ENCODE measurements at regions not wholly inside any gene's neighbourhood (a gene's known extent, or its start where the extent isn't known, plus 50 kb on each side); places are given as distances from the start of the nearest gene placed in this dataset.

- no peak overlapping the region for H3K4me3 Mint-ChIP-seq
- no peak for DNase-seq
Measured at GRCh38 chr1:58003059-58003458, 543.5 kb downstream of the OMA1 start.

DNA sequence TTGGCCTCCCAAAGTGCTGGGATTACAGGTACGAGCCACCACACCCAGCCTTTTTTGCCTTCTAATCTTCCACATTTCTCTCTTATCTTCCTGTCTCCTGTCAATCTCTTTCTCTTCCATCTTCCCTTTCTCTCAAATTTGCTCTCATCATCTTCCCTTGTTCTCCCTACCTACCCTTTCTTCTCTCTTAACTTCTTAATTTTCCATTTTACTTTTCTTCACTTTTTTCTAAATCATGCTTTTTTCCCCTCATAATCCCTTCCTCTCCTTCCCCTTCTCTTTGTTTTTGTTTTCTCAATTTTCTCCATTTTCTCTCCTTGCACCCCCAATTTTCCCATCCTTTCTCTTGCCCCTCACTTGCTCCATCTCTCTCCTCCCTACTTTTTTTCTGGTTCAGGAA, 545.7 kb downstream of the OMA1 start:
- no peak for DNase-seq
- Mint-ChIP-seq H3K4me3 (no peak overlapping the region), H3K27ac (no peak overlapping the region), H3K9me3 (peaks cover 4% of the 10 kb centered on the region), H3K27me3 (peaks cover 7% of the 10 kb centered on the region), H3K36me3 (no peaks in the 10 kb centered on the region), H3K4me1 (no peaks in the 10 kb centered on the region)

More at GRCh38 chr1:58003059-58003458, 543.5 kb downstream of the OMA1 start:
- Mint-ChIP-seq H3K36me3 (no peaks in the 10 kb centered on the region), H3K27me3 (peaks cover 7% of the 10 kb centered on the region), H3K4me1 (no peaks in the 10 kb centered on the region), H3K9me3 (no peaks in the 10 kb centered on the region), H3K27ac (no peak overlapping the region)

- H3K4me1 Mint-ChIP-seq: no peaks in the 10 kb centered on the region
- H3K4me3 Mint-ChIP-seq: no peak overlapping the region
- H3K27ac Mint-ChIP-seq: no peak overlapping the region
- no peaks in the 10 kb centered on the region for H3K36me3 Mint-ChIP-seq
- no peak for DNase-seq
- H3K27me3 Mint-ChIP-seq: peaks cover 7% of the 10 kb centered on the region
- H3K9me3 Mint-ChIP-seq: peaks cover 4% of the 10 kb centered on the region
Measured at GRCh38 chr1:58000116-58000515, 546.4 kb downstream of the OMA1 start.

DNA sequence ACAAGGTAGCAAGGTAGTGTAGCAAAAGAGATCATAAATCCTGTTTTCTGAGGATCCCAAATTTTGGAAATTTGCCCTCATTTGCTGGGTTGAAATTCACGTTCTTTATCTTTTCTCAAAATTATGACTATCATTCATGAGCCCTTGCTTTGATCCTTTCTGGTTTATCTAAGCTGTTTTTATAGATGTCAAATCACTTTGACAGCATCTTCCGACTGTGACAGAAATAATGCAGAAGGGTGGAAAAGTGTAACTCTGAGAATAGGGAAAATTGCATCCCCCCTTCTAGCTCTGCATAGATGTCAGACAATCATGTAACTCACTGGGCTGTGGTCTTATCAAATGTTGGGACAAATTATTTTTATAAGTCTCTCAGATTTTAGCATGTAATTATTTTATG, 550.1 kb downstream of the OMA1 start:
- Mint-ChIP-seq H3K4me1 (no peaks in the 10 kb centered on the region), H3K36me3 (no peaks in the 10 kb centered on the region), H3K9me3 (peaks cover 4% of the 10 kb centered on the region), H3K4me3 (no peak overlapping the region), H3K27me3 (peaks cover 7% of the 10 kb centered on the region), H3K27ac (no peak overlapping the region)
- no peak for DNase-seq

GRCh38 chr1:57991289-57991688, 555.2 kb downstream of the OMA1 start:
- no peak overlapping the region for H3K27ac Mint-ChIP-seq
- DNase-seq: no peak
- no peaks in the 10 kb centered on the region for H3K27me3 Mint-ChIP-seq
- H3K4me1 Mint-ChIP-seq: peaks cover 4% of the 10 kb centered on the region
- no peaks in the 10 kb centered on the region for H3K9me3 Mint-ChIP-seq
- no peaks in the 10 kb centered on the region for H3K36me3 Mint-ChIP-seq
- H3K4me3 Mint-ChIP-seq: no peak overlapping the region

GRCh38 chr1:57989877-57990276, 556.6 kb downstream of the OMA1 start:
- Mint-ChIP-seq H3K27me3 (no peaks in the 10 kb centered on the region), H3K4me3 (no peak overlapping the region), H3K4me1 (peaks cover 9% of the 10 kb centered on the region), H3K27ac (no peak overlapping the region), H3K9me3 (no peaks in the 10 kb centered on the region), H3K36me3 (no peaks in the 10 kb centered on the region)
- no peak for DNase-seq

GRCh38 chr1:57987523-57987922, 559.0 kb downstream of the OMA1 start:
- Mint-ChIP-seq H3K36me3 (no peaks in the 10 kb centered on the region), H3K27me3 (peaks cover 8% of the 10 kb centered on the region), H3K9me3 (no peaks in the 10 kb centered on the region), H3K4me1 (peaks cover 9% of the 10 kb centered on the region), H3K4me3 (no peak overlapping the region), H3K27ac (no peak overlapping the region)
- no peak for DNase-seq

GRCh38 chr1:57986432-57986831, 560.1 kb downstream of the OMA1 start:
- Mint-ChIP-seq H3K9me3 (no peaks in the 10 kb centered on the region), H3K36me3 (no peaks in the 10 kb centered on the region), H3K4me3 (no peak overlapping the region), H3K27ac (no peak overlapping the region), H3K27me3 (peaks cover 8% of the 10 kb centered on the region), H3K4me1 (peaks cover 9% of the 10 kb centered on the region)
- DNase-seq: no peak

GRCh38 chr1:57984277-57984676, 560.4 kb upstream of the DAB1 start:
- Mint-ChIP-seq H3K9me3 (no peaks in the 10 kb centered on the region), H3K27ac (no peak overlapping the region), H3K36me3 (no peaks in the 10 kb centered on the region), H3K4me1 (peaks cover 9% of the 10 kb centered on the region), H3K4me3 (no peak overlapping the region), H3K27me3 (peaks cover 15% of the 10 kb centered on the region)
- no peak for DNase-seq

DNA sequence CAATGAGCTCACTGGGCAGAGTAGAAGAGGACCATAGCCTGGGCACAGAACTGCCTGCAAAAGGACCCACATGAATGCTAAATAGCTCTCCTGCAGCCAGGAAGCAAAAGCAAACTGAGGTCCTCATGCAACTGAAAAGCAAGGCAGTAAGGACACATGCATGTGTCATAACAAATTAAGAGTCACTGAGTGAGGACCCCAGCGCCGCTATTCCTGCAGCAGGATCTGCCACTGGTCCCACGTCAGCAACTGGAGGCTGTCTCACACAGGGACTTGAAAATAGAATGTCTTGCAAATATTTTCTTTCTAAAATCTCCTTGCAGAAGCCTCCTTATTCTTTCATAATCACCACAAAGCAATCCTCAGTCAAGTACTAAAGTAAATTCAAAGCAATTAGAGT, 559.6 kb upstream of the DAB1 start:
- H3K27me3 Mint-ChIP-seq: peaks cover 15% of the 10 kb centered on the region
- DNase-seq: no peak
- H3K4me3 Mint-ChIP-seq: no peak overlapping the region
- no peaks in the 10 kb centered on the region for H3K36me3 Mint-ChIP-seq
- H3K9me3 Mint-ChIP-seq: peaks cover 3% of the 10 kb centered on the region
- no peak overlapping the region for H3K27ac Mint-ChIP-seq
- peaks cover 9% of the 10 kb centered on the region for H3K4me1 Mint-ChIP-seq

GRCh38 chr1:57982852-57983251, 559.0 kb upstream of the DAB1 start:
- H3K4me3 Mint-ChIP-seq: no peak overlapping the region
- H3K27ac Mint-ChIP-seq: no peak overlapping the region
- peaks cover 20% of the 10 kb centered on the region for H3K27me3 Mint-ChIP-seq
- peaks cover 9% of the 10 kb centered on the region for H3K4me1 Mint-ChIP-seq
- H3K9me3 Mint-ChIP-seq: peaks cover 3% of the 10 kb centered on the region
- no peak for DNase-seq
- no peaks in the 10 kb centered on the region for H3K36me3 Mint-ChIP-seq

DNA sequence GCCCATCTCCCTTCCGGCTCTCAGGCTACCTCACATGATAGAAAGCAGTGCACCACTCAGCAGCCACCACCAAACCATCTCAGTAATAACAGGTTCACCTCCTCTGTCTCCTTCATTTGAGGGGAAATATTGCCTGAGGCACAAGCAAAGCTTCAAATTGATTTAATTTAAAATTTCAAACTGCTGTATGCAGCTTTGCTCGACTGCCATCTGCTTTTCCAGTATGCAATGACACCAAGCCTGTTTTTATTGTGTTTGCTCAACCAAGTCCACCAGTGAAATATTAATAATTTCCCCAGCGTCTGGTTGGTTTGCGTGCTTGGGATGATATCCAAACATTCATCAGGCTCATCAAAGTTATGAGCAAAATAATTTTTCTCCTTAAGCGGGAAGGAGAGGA, 552.4 kb upstream of the DAB1 start:
- no peaks in the 10 kb centered on the region for H3K36me3 Mint-ChIP-seq
- DNase-seq: no peak
- no peaks in the 10 kb centered on the region for H3K4me1 Mint-ChIP-seq
- H3K27ac Mint-ChIP-seq: no peak overlapping the region
- H3K4me3 Mint-ChIP-seq: no peak overlapping the region
- peaks cover 12% of the 10 kb centered on the region for H3K27me3 Mint-ChIP-seq
- peaks cover 5% of the 10 kb centered on the region for H3K9me3 Mint-ChIP-seq

DNA sequence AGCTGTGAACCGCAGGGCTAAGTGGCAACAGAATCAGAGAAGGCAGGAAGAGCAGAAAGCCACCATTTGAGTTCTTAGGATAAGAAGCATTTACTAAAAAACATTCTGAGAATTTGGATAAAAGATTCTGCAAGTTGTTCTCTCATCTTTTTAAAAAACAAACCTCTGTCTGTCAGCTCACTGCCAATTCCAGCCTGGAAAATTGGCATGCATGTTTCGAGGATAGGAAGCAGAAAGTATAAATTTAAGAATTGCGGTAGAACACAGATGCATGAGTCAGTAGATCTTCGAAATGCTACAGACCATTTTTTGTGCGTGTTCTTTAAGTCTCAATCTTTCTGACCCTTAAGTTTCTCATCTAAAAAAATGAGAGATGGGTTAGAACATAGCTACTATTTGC, 544.5 kb upstream of the DAB1 start:
- no peak overlapping the region for H3K27ac Mint-ChIP-seq
- no peaks in the 10 kb centered on the region for H3K9me3 Mint-ChIP-seq
- no peak overlapping the region for H3K4me3 Mint-ChIP-seq
- no peaks in the 10 kb centered on the region for H3K4me1 Mint-ChIP-seq
- H3K27me3 Mint-ChIP-seq: no peaks in the 10 kb centered on the region
- no peaks in the 10 kb centered on the region for H3K36me3 Mint-ChIP-seq
- no peak for DNase-seq

DNA sequence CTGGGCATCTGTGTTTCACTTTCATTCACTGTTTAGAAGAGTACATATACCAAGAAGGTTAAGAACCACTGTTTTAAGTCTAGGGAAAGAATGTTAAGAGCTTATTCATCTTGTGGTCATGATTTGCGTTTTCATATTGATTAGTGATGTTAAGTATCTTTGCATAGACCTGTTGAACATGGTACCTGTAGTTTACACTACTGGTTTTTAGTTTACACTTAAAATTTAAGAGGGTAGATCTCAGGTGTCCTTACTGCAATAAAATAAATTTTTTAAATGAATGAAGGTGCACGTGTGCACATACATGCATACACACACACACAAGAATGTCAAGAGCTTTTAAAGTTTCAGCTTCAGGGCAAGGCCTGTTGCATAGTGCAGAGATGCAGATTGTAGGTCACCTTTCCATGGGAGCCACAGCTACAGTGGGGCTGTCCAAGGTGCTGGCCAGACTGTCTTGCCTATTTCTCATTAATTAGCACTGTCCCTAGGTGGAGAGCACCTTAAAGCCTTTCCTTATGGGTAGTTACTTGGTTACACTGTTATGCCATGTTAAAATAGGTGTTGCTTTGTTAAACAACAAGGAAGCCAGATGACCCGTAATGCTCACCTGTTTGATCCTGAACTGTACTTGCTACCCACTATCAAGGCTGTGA, 543.0 kb upstream of the DAB1 start:
- no peaks in the 10 kb centered on the region for H3K36me3 Mint-ChIP-seq
- H3K27ac Mint-ChIP-seq: no peak overlapping the region
- DNase-seq: no peak
- H3K4me1 Mint-ChIP-seq: no peaks in the 10 kb centered on the region
- no peaks in the 10 kb centered on the region for H3K27me3 Mint-ChIP-seq
- no peaks in the 10 kb centered on the region for H3K9me3 Mint-ChIP-seq
- H3K4me3 Mint-ChIP-seq: no peak overlapping the region

DNA sequence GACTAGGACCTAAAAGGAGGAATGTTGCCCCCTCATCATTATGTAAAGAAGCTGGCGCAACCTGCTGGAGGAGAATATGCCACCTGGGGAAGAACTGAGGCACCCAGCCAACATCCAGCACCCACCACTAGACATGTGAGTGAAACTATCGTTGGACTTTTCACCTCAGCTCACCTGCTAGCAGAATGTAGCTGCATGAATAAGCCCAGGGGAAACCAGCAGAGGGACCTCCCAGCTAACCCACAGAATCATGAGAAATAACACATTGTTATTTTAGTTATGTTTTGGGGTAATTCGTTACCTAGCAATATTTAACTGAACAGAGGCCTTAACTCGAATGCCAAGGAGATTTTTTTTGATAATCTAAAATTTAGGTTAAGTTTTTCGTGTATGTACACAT, 542.5 kb upstream of the DAB1 start:
- no peak for DNase-seq
- Mint-ChIP-seq H3K36me3 (no peaks in the 10 kb centered on the region), H3K9me3 (no peaks in the 10 kb centered on the region), H3K4me3 (no peak overlapping the region), H3K4me1 (no peaks in the 10 kb centered on the region), H3K27me3 (no peaks in the 10 kb centered on the region), H3K27ac (no peak overlapping the region)

DNA sequence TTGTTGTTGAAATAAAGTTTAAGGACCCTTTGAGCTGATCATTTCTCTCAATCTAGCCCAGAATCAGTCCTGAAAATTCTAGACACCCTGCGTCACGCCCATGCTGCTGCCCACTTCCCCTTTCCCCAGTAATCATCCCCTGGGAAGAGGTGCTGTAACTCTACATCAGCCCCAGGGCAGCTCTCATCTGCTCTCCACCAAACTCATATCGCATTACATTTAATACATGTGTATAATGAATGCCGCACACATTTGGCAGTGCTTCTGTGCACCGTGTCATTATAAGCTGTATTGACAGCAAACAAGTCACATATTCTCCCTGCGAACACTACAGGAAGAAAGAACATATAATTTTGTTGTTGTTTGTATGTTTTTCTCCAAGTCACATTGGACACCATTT, 539.7 kb upstream of the DAB1 start:
- DNase-seq: no peak
- H3K27ac Mint-ChIP-seq: no peak overlapping the region
- no peaks in the 10 kb centered on the region for H3K27me3 Mint-ChIP-seq
- H3K4me3 Mint-ChIP-seq: no peak overlapping the region
- H3K4me1 Mint-ChIP-seq: no peaks in the 10 kb centered on the region
- H3K9me3 Mint-ChIP-seq: no peaks in the 10 kb centered on the region
- no peaks in the 10 kb centered on the region for H3K36me3 Mint-ChIP-seq

All from activated naive CD8-positive, alpha-beta T cell treated with anti-CD3 and anti-CD28 coated beads for 36 hours (primary cell).